RWPE2 (cell line): ENCODE measurements at regions not wholly inside any gene's neighbourhood (a gene's known extent, or its start where the extent isn't known, plus 50 kb on each side); places are given as distances from the start of the nearest gene placed in this dataset.
"Not testable (repeated sequence)": the region's sequence is repeated elsewhere in the genome, so short reads cannot be mapped to it uniquely, and the experiment has no call there.

Experiments
- ATAC-seq: fragments of 200-7000 bp; cut with Tn5 transposase; 3 replicates; pipeline ENCODE4 v1.9.1; 2021; ENCODE audit warnings: low read depth
- DNase-seq: peaks from one replicate; pipeline ENCODE4 v3.0.0-alpha.2; 2020; ENCODE audit warnings: low spot score
- H3K27ac ChIP-seq: fragments of 450-650 bp; 2 replicates; pipeline ENCODE4 v1.5.1; 2017; ENCODE audit warnings: mild to moderate bottlenecking; ENCODE audit not compliant: poor library complexity, severe bottlenecking
- H3K27me3 ChIP-seq: fragments of 250-450 bp; sonication (Bioruptor Pico); 2 replicates; pipeline ENCODE4 v1.5.1; 2021; ENCODE audit warnings: mild to moderate bottlenecking, moderate library complexity; ENCODE audit not compliant: insufficient read depth, poor library complexity, severe bottlenecking
- H3K36me3 ChIP-seq: fragments of 250-450 bp; sonication (Bioruptor Pico); 2 replicates; pipeline ENCODE4 v1.5.1; 2020; ENCODE audit warnings: low read depth, mild to moderate bottlenecking, moderate library complexity
- H3K4me1 ChIP-seq: fragments of 250-450 bp; sonication (Bioruptor Pico); 2 replicates; pipeline ENCODE4 v1.5.1; 2021; ENCODE audit warnings: mild to moderate bottlenecking, moderate library complexity; ENCODE audit not compliant: insufficient read depth, poor library complexity, severe bottlenecking
- H3K4me3 ChIP-seq: fragments of 250-450 bp; sonication (Bioruptor Pico); 2 replicates; pipeline ENCODE4 v1.5.1; 2021; ENCODE audit warnings: mild to moderate bottlenecking, moderate library complexity; ENCODE audit not compliant: severe bottlenecking
- H3K9me3 ChIP-seq: fragments of 250-450 bp; sonication (Bioruptor Pico); 2 replicates; pipeline ENCODE4 v1.5.1; 2021; ENCODE audit warnings: mild to moderate bottlenecking, moderate library complexity; ENCODE audit not compliant: severe bottlenecking
- TF ChIP-seq, protein P1 (sequence below): fragments of 450-650 bp; IDR thresholded peaks from one replicate; pipeline ENCODE4 v1.5.1; 2017; ENCODE audit warnings: mild to moderate bottlenecking, moderate library complexity; ENCODE audit not compliant: poor library complexity, severe bottlenecking

DNA sequence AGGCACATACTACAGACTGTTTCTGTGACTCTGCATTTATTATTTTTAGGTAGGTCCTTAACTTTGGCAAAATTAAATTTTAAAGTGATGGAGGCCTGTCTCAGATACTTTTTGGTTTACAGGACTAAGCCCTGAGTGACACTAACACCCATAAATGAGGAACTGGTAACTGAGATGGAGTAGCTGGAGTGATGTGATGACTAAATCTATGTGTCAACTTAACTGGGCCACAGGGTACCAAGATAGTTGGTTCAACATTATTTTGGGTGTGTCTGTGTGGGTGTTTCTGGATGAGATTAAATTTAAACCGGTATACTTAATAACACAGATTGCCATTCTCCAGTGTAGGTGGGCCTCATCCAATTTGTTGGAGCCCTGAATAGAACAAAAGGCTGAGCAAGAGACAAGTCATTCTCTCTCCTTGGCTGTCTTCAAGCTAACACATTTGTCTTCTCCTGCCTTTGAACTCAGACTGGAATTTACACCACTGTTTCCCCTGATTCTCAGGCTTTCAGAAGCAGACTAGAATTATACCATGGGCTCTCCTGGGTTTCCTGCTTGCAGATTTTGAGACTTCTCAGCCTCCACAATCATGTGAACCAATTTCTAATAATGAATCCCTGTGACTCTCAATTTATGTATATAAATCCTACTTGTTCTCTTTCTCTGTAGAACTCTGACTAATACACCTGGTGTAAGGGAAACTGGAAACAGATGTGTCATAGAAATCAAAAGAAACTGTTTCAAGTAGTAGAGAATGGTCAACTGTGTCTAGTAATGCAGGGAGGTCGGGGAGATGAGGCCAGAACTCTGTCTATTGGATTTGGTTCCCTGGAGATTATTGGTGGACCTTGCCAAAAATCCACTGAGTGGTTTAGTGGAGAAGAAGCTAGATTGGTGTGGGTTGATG, 579.2 kb downstream of the EPM2A start:
- DNase-seq, result no peak
- peak; percentile 17; the same call in 1 of the 3 replicates for ATAC-seq
- no peaks in the 10 kb centered on the region for H3K36me3 ChIP-seq
- TF ChIP-seq, protein P1, sequence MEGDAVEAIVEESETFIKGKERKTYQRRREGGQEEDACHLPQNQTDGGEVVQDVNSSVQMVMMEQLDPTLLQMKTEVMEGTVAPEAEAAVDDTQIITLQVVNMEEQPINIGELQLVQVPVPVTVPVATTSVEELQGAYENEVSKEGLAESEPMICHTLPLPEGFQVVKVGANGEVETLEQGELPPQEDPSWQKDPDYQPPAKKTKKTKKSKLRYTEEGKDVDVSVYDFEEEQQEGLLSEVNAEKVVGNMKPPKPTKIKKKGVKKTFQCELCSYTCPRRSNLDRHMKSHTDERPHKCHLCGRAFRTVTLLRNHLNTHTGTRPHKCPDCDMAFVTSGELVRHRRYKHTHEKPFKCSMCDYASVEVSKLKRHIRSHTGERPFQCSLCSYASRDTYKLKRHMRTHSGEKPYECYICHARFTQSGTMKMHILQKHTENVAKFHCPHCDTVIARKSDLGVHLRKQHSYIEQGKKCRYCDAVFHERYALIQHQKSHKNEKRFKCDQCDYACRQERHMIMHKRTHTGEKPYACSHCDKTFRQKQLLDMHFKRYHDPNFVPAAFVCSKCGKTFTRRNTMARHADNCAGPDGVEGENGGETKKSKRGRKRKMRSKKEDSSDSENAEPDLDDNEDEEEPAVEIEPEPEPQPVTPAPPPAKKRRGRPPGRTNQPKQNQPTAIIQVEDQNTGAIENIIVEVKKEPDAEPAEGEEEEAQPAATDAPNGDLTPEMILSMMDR, result no peak
- no peak overlapping the region for H3K4me3 ChIP-seq
- peaks cover 3% of the 10 kb centered on the region for H3K9me3 ChIP-seq
- H3K27ac ChIP-seq, result no peak overlapping the region
- no peaks in the 10 kb centered on the region for H3K27me3 ChIP-seq
- no peaks in the 10 kb centered on the region for H3K4me1 ChIP-seq

DNA sequence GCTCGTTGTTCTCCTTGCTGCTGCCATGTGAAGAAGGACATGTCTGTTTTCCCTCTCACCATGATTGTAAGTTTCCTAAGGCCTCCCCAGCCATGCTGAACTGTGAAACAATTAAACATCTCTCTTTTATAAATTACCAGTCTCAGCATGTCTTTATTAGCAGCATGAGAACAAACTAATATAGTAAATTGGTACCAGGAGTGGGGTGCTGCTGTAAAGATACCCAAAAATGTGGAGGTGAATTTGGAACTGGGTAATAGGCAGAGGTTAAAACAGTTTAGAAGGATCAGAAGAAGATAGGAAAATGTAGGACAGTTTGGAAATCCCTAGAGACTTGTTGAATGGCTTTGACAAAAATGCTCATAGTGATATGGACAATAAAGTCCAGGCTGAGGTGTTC, 576.7 kb downstream of the EPM2A start:
- not testable (repeated sequence) for H3K4me1 ChIP-seq, H3K27me3 ChIP-seq, H3K4me3 ChIP-seq, H3K9me3 ChIP-seq, DNase-seq, ATAC-seq, H3K36me3 ChIP-seq, H3K27ac ChIP-seq

DNA sequence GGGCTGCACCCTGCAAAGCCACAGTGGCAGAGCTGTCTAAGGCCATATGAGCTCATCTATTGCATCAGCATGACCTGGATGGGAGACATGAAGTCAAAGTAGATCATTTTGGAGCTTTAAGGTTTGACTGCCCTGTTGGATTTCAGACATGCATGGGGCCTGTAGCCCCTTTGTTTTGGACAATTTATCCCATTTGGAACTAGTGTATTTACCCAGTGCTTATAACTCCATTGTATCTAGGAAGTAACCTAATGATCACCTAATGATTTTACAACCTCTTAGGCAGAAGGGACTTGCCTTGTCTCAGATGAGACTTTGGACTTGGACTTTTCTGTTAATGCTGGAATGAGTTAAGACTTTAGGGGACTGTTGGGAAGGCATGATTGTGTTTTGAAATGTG, 575.4 kb downstream of the EPM2A start:
- ATAC-seq, result no peak
- Histone ChIP-seq H3K36me3 (no peaks in the 10 kb centered on the region), H3K27ac (no peak overlapping the region), H3K4me1 (no peaks in the 10 kb centered on the region), H3K9me3 (peaks cover 3% of the 10 kb centered on the region), H3K27me3 (no peaks in the 10 kb centered on the region), H3K4me3 (no peak overlapping the region)
- no peak for DNase-seq
- TF ChIP-seq, protein P1, result no peak

DNA sequence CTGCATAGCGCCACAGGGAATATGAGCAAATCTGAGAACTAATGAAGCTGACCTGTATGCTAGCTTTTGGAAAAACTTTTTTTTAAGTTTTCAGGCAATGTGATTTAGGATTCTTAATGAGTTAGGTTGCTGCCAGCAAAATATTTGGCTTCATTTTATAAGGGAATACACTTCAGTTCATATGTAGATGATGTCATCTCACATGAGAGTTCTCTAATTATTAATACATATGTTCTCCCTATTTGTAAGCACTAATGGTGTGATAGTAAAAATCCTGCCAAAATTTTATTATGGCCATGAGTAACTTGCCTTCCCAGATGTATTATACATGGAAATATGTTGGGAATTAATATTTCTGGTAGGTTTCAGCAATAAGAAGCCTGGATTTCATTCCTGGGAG, 573.8 kb downstream of the EPM2A start:
- no peak overlapping the region for H3K27ac ChIP-seq
- DNase-seq (no peak), ATAC-seq (no peak)
- H3K4me1 ChIP-seq, result no peaks in the 10 kb centered on the region
- H3K27me3 ChIP-seq, result no peaks in the 10 kb centered on the region
- TF ChIP-seq, protein P1, result no peak
- H3K9me3 ChIP-seq, result peaks cover 3% of the 10 kb centered on the region
- no peaks in the 10 kb centered on the region for H3K36me3 ChIP-seq
- no peak overlapping the region for H3K4me3 ChIP-seq

DNA sequence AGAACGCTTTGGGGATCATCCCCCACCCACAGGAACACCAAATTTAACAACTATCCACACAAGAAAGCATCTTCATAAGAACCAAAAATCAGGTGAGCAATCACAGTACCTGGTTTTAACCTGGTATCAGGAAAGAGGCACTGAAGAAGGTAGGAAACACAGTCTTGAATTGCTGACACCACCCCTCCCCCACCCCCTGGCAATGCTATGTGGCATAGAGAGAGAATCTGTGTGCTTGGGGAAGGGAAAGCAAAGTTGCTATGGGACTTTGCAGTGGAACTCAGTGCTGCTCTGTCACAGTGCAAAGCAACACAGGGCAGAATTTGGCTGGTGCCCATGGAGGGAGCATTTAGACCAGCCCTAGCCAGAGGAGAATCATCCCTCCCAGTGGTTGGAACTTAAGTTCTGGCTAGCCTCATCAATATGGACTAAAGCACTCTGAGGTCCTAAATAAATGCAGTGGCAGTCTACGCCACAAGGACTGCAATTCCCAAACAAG, 565.5 kb downstream of the EPM2A start:
- DNase-seq (no peak), ATAC-seq (no peak)
- TF ChIP-seq, protein P1, result no peak
- H3K27me3 ChIP-seq, result no peaks in the 10 kb centered on the region
- H3K9me3 ChIP-seq, result no peaks in the 10 kb centered on the region
- H3K4me1 ChIP-seq, result no peaks in the 10 kb centered on the region
- H3K4me3 ChIP-seq, result no peak overlapping the region
- H3K36me3 ChIP-seq, result no peaks in the 10 kb centered on the region
- no peak overlapping the region for H3K27ac ChIP-seq
